Medulla oblongata (tissue), 1 donor: ENCODE measurements at regions not wholly inside any gene's neighbourhood (a gene's known extent, or its start where the extent isn't known, plus 50 kb on each side); places are given as distances from the start of the nearest gene placed in this dataset.
"Not testable (repeated sequence)": the region's sequence is repeated elsewhere in the genome, so short reads cannot be mapped to it uniquely, and the experiment has no call there.

Experiments
- DNase-seq: peaks from one replicate; pipeline ENCODE4 v3.0.0-alpha.2; 2015; ENCODE audit errors: extremely low spot score

GRCh38 chr1:58968360-58968952, 184.6 kb upstream of the JUN start:
- DNase-seq: peak; percentile 76

DNA sequence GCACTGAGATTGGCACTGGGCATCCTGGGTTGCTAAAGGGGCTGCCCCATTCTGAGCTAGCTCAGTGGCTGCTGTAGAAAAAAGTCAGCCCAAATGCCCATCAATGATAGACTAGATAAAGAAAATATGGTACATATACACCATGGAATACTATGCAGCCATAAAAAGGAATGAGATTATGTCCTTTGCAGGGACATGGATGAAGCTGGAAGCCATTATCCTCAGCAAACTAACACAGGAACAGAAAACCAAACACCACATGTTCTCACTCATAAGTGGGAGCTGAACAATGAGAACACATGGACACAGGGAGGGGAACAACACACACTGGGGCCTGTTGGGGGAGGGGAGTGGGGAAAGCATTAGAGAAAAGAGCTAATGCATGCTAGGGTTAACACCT, 185.3 kb upstream of the JUN start:
- not testable (repeated sequence) for DNase-seq

DNA sequence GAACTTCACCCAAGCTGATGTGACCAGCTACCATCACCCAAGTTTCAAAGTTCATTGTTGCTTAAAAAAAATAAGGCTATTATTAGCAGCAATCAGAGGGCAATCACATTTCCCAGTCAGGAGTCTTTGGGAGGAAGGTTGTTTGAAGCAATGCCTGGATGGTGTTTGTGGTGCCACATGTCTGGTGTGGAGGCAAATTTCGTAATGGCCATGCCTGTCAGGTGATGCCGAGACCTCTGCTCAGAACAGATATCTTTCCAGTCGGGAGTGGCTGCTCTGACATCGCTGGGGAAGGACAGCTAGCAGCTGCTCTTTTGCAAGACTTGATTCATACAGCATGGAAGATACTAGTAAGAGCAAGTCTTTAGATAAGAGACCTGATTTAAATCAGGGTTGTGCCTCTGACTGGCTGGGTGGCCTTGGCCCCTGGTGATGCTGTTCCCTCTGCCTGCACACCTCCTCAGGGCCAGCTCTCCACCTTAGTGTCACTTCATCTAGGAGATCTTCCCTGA, 187.8 kb upstream of the JUN start:
- peak; percentile 35 for DNase-seq

- no peak for DNase-seq
Measured at GRCh38 chr1:58975888-58976287, 192.0 kb upstream of the JUN start.

DNA sequence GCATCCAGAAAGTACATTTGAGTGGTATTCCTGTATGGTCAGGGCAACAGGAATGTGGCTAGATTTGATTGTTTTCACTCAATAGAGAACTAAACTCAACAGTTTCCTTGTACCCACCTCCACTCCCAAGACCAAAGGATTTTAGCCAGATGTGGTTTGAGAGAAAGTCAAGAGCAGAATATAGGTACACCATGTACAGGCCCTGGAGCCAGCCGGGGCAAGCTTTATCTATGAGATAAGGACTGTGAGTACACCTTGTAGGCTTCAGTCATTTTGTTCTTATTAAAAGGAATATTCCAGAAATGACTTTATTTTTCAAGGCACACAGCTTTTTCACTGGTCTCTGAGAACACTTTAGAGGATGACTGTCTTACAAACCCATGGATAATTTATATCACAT, 192.4 kb upstream of the JUN start:
- no peak for DNase-seq

GRCh38 chr1:58977598-58977997, 193.8 kb upstream of the JUN start:
- no peak for DNase-seq

DNA sequence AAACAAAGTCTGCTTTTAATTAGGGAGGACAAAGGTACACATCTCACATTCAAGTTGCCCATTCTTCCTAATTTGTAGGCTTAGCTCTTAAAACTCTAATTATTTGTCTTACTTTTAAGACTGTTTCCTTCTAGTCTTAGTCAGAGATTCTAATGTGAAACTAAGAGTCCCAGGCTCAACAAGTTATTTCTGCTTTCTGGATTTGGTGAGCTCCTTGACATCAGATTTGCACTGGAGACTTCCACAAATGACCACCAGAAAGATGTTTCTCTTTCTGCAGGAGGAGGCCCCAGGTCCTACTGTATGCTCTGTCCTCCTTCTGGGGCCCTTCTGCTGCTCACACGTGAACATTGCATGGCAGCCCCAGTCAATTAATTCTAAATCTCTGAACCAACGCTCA, 194.2 kb upstream of the JUN start:
- peak; percentile 45 for DNase-seq

- DNase-seq: peak; percentile 42
Measured at GRCh38 chr1:58979086-58979485, 195.2 kb upstream of the JUN start.

DNA sequence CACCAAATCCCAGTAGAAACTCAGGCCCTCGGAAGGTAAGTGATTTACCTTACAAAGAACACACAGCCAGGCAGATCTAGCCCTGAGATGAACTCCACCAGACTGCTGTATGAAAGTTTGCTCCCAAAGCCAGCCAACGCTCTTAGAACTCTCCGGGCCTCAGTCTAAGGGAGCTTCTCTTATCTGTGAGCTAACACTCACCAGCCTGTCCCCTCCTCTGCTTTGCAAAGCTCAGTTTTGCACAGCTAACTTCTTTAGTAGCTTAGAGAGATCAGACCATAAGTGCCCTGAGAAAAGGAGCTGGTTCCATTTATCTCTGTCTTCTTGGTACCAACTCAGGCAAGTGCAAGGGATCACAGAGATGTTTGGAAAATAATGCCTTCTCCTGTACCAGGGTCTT, 195.8 kb upstream of the JUN start:
- no peak for DNase-seq

DNA sequence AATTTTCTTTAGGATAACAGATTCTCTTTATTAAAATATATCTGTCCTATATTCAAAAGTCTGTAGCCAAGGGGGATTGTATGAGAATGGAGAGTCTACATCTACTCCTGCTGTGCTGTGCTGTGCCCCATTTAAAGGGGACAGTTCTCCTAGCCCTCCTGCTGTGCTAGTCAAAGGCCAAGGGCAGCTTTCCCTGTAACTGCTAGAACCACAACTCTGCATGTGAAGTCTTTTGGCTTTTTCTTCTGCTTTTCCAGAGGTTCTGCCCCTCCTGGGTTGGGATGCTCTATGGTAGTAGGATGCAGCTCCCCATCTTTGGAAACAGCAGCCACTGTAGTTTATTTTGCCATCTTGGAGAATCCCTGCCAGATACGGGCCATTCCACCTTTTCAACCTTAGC, 197.5 kb upstream of the JUN start:
- no peak for DNase-seq

DNA sequence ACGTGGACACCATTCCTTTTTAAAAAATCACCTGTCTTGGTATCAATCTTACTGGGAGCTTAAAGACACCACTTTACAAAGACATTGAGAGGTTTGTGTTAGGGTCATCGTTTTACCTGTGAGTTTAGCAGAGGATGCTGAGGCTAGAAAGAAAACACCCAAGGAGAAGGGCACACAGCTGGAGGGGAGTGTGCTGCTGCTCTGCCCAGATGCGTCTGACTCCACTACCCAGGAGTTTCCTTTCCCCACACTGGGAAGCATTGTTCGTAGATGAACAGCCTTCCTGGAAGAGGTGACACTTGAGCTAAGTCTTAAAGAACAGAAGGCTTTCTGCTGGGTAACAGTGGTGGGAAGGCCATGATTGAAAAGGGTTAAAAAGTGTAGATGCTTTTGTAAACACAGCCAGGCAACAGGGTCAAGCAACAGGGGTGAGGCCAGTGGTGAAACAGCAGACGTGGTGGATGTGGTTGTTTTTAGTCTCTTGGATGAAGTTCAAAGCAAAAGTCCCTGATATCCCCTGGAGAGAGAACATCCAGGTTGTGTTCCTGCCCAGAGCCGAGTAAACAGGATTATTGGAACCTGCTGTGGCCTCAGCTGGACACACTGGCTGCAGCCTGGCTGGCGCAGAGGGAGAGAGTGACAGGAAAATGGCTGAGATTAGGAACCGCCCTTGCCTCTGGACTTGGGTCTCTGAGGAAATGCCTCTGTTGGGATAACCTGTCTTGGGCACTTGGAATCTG, 198.6 kb upstream of the JUN start:
- no peak for DNase-seq

DNA sequence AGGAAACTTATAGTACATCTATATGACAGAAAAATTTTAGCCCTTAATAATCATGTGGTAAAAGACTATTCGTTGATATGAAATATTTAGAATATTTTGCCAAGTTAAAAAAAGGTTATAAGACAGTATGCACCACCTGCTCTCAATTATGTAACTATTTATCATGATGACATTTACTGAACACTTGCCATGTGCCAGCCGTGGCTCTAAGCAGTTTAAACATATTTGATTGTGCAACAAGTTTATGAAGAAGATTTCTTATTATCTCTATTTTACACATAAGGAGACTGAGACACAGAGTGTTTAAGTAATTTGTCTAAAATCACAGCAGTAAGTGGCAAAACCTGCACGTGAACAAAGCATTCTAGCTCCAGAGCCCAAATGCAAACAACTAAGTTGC, 199.3 kb upstream of the JUN start:
- no peak for DNase-seq

- DNase-seq: no peak
Measured at GRCh38 chr1:58983633-58984245, 199.9 kb upstream of the JUN start.

DNA sequence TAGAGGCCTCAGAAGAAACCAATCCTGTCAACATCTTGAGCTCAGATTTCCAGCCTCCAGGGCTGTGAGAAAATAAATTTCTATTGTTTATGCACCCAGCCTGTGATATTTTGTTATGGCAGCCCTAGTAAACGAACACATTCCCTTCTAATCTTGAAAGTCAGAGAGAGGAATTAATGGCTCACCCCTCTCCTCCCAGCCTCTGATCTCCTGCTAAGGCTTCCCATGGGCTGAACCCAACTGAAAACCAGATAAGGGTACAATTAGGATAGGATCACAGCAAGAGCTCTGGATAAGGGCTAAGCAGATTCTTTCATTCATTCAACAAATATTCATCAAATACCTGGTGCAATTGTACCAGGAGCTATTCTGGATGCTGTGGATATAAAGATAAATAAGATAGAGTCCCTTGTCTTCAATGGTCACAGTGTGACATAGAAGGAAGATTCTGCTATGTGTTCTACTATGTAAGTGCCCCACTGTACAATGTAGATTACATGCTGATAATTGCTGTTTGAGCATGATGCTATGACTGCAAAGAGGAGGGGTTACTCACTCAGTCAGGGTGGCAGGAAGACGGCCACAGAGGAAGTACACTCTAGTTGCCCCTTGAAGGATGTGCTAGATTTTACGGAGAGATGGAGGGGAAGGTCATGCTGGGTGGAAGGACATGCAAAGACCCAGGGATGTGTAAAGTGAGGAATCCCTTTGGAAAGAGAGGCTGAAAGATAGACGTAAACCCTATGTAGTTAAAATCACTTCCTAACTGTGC, 203.3 kb upstream of the JUN start:
- DNase-seq: no peak

DNA sequence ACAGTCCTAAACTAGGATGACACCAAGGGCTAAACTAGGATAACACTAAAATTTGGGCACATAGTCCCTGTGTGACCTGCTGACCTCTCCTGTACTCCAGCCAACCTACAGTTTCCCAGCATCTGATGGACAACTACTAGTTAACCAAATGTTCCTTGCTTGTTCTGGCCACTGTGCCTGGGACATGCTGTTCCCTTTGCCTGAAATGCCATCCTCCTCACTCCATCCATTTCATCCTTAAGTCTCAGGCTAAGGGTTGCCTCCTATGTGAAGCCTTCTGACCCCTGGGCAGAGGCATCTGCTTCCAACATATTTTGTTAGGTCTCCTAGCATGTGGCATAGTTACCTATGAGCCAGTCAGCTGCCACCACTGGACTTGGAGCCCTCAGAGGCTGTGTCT, 204.9 kb upstream of the JUN start:
- no peak for DNase-seq

- no peak for DNase-seq
Measured at GRCh38 chr1:58989845-58990244, 206.0 kb upstream of the JUN start.

- DNase-seq: no peak
Measured at GRCh38 chr1:58991305-58991704, 207.5 kb upstream of the JUN start.

- no peak for DNase-seq
Measured at GRCh38 chr1:58992643-58993042, 208.8 kb upstream of the JUN start.

GRCh38 chr1:58993403-58993802, 209.6 kb upstream of the JUN start:
- no peak for DNase-seq

DNA sequence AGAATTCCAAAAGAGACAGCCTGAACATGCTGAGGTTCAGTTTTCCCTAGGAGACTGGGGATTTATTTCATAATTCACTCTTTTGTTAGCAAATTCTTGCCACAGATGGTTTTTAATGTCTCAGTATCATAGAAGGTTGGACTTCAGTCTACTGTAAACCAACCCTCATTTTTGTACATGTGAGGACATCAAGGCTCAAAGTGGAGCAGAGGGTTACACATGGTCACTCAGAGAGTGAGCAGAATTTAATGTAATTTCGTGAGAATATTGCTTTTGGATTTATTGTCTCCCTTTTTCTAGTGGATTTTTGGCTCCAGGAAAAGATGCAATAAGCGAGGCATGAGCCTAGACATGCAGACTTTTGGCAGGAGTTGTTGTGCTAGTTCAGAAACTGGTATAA, 210.8 kb upstream of the JUN start:
- no peak for DNase-seq

GRCh38 chr1:58996341-58997059, 212.7 kb upstream of the JUN start:
- no peak for DNase-seq

GRCh38 chr1:58997060-58997411, 213.2 kb upstream of the JUN start:
- no peak for DNase-seq
